Keratinocyte (primary cell): ENCODE measurements at regions not wholly inside any gene's neighbourhood (a gene's known extent, or its start where the extent isn't known, plus 50 kb on each side); places are given as distances from the start of the nearest gene placed in this dataset.

ENCODE experiments used
- DNase-seq: peaks from one replicate; pipeline ENCODE4 v3.0.0-alpha.2; 2011; ENCODE audit warnings: low read depth, missing footprints, low spot score
- FAIRE-seq: peaks from 2 replicates; lab custom pipeline; 2011; peaks lifted over from hg19 to GRCh38; lab: Jason Lieb, UNC
- H2AFZ ChIP-seq: 2 replicates; pipeline ENCODE4 v1.6.0; 2012; ENCODE audit warnings: low read length, control low read depth, inconsistent platforms; ENCODE audit not compliant: control insufficient read depth
- H3K27ac ChIP-seq: 2 replicates; pipeline ENCODE4 v1.5.1; 2011; ENCODE audit warnings: low read length; ENCODE audit not compliant: control insufficient read depth, insufficient read depth
- H3K27me3 ChIP-seq: 3 replicates; pipeline ENCODE4 v1.6.0; 2011; ENCODE audit warnings: low read length; ENCODE audit not compliant: control insufficient read depth, insufficient read depth; ENCODE audit errors: extremely low read depth
- H3K36me3 ChIP-seq, 2 experiments: 2 replicates in 1 of 2; 3 replicates in 1 of 2; pipeline ENCODE4 v1.5.1; 2011; ENCODE audit warnings: low read length in 2 of 2, mild to moderate bottlenecking in 1 of 2; ENCODE audit not compliant: control insufficient read depth in 2 of 2, insufficient read depth in 2 of 2; ENCODE audit errors: extremely low read depth in 1 of 2
- H3K4me1 ChIP-seq: 3 replicates; pipeline ENCODE4 v1.5.1; 2011; ENCODE audit warnings: low read length; ENCODE audit not compliant: control insufficient read depth, insufficient read depth; ENCODE audit errors: extremely low read depth
- H3K4me2 ChIP-seq: 3 replicates; pipeline ENCODE4 v1.6.0; 2011; ENCODE audit warnings: low read depth, low read length; ENCODE audit not compliant: control insufficient read depth, insufficient read depth; ENCODE audit errors: extremely low read depth
- H3K4me3 ChIP-seq, 3 experiments: fragments of 200-600 bp in 1 of 3; sonication (generic) in 1 of 3; 2 replicates in 2 of 3; 3 replicates in 1 of 3; pipeline ENCODE4 v1.5.1; 2011 to 2016; ENCODE audit warnings: low read length in 3 of 3, mild to moderate bottlenecking in 3 of 3, control low read depth in 2 of 3, inconsistent platforms in 1 of 3, low read depth in 1 of 3, mixed read lengths in 1 of 3, mixed run types in 1 of 3, moderate library complexity in 1 of 3; ENCODE audit not compliant: control insufficient read depth in 2 of 3, insufficient read depth in 2 of 3; ENCODE audit errors: extremely low read depth in 1 of 3
- H3K79me2 ChIP-seq: 2 replicates; pipeline ENCODE4 v1.6.0; 2012; ENCODE audit warnings: low read length; ENCODE audit not compliant: control insufficient read depth, insufficient read depth
- H3K9ac ChIP-seq: 3 replicates; pipeline ENCODE4 v1.6.0; 2011; ENCODE audit warnings: low read length; ENCODE audit not compliant: control insufficient read depth, insufficient read depth; ENCODE audit errors: extremely low read depth
- H3K9me1 ChIP-seq: 3 replicates; pipeline ENCODE4 v1.6.0; 2011; ENCODE audit warnings: low read length; ENCODE audit not compliant: control insufficient read depth, insufficient read depth; ENCODE audit errors: extremely low read depth
- H3K9me3 ChIP-seq: 2 replicates; pipeline ENCODE4 v1.5.1; 2012; ENCODE audit warnings: low read depth, low read length; ENCODE audit not compliant: control insufficient read depth
- H4K20me1 ChIP-seq: 3 replicates; pipeline ENCODE4 v1.6.0; 2011; ENCODE audit warnings: low read length; ENCODE audit not compliant: control insufficient read depth, insufficient read depth; ENCODE audit errors: extremely low read depth
- EZH2 ChIP-seq: IDR thresholded peaks from one replicate; pipeline ENCODE4 v1.6.1; 2012; ENCODE audit warnings: inconsistent platforms, mild to moderate bottlenecking, low read length, moderate library complexity
- dilution Hi-C: fragments of 300-500 bp; cut with MboI; formaldehyde crosslinking; loops from one replicate; pipeline ENCODE4 v1.7.0; 2020; ENCODE audit warnings: low sequenced_read_pairs; ENCODE audit not compliant: extremely low pct_ligation_motif_present
- TF ChIP-seq, protein P1 (sequence below), 3 experiments: IDR thresholded peaks in 1 of 3; conservative IDR thresholded peaks in 1 of 3; optimal IDR thresholded peaks in 1 of 3; 2 replicates in 2 of 3; 3 replicates in 1 of 3; pipeline versions ENCODE3 to v1.5.1; 2011; ENCODE audit warnings: low read length in 3 of 3, mild to moderate bottlenecking in 3 of 3, moderate library complexity in 2 of 3, control low read depth in 1 of 3, inconsistent platforms in 1 of 3; ENCODE audit not compliant: insufficient read depth in 2 of 3; ENCODE audit errors: extremely low read depth in 1 of 3

GRCh38 chr4:151613290-151613689 lies 147.5 kb downstream of the GATB start:
- FAIRE-seq = no peak

DNA sequence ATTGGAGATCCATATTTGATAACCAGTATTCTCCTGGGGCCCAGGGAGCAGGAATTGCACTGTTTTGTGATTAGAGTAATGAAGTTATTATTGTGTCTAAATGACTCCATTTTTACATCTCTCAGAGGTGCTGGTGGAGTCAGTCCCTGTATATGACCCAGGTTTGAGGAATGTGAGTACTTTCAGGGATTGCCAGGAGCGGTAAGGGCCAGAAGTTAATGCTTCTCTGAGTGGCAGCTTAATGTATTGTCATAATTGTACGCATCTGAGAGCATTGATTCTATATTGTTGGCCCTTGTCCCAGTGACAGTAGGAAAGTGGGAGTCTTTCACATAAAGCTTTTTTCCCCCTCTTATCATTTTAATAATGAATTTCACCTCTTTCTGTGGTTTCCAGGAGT lies 146.2 kb downstream of the GATB start:
- H3K79me2 ChIP-seq = no peaks in the 10 kb centered on the region
- H3K27me3 ChIP-seq = no peaks in the 10 kb centered on the region
- no peaks in the 10 kb centered on the region for H4K20me1 ChIP-seq
- H3K4me2 ChIP-seq = no peak overlapping the region
- DNase-seq = no peak
- FAIRE-seq = no peak
- H3K4me3 ChIP-seq = no peak overlapping the region
- no peak overlapping the region for H3K27ac ChIP-seq
- H3K9me1 ChIP-seq = no peaks in the 10 kb centered on the region
- no peak overlapping the region for H3K9ac ChIP-seq
- no peaks in the 10 kb centered on the region for H3K4me1 ChIP-seq
- TF ChIP-seq EZH2 = no peak
- TF ChIP-seq, protein P1, sequence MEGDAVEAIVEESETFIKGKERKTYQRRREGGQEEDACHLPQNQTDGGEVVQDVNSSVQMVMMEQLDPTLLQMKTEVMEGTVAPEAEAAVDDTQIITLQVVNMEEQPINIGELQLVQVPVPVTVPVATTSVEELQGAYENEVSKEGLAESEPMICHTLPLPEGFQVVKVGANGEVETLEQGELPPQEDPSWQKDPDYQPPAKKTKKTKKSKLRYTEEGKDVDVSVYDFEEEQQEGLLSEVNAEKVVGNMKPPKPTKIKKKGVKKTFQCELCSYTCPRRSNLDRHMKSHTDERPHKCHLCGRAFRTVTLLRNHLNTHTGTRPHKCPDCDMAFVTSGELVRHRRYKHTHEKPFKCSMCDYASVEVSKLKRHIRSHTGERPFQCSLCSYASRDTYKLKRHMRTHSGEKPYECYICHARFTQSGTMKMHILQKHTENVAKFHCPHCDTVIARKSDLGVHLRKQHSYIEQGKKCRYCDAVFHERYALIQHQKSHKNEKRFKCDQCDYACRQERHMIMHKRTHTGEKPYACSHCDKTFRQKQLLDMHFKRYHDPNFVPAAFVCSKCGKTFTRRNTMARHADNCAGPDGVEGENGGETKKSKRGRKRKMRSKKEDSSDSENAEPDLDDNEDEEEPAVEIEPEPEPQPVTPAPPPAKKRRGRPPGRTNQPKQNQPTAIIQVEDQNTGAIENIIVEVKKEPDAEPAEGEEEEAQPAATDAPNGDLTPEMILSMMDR (optimal IDR thresholded peaks at IDR 0.05 in 1 of 3, IDR thresholded peaks at IDR 0.05 in 1 of 3, conservative IDR thresholded peaks at IDR 0.05 in 1 of 3; ENCODE audit: extremely low read depth in 1 of 3, insufficient read depth in 2 of 3, low read length in 3 of 3) = no peak
- dilution Hi-C loops = no loop called here
- H2AFZ ChIP-seq = no peak overlapping the region
- H3K36me3 ChIP-seq = no peaks in the 10 kb centered on the region
- no peaks in the 10 kb centered on the region for H3K9me3 ChIP-seq

More at GRCh38 chr4:151613290-151613689, 147.5 kb downstream of the GATB start:
- no peak overlapping the region for H3K27ac ChIP-seq
- no peaks in the 10 kb centered on the region for H3K79me2 ChIP-seq
- no peak overlapping the region for H3K4me2 ChIP-seq
- no peaks in the 10 kb centered on the region for H3K36me3 ChIP-seq
- no peak for DNase-seq
- no peaks in the 10 kb centered on the region for H3K27me3 ChIP-seq
- dilution Hi-C loops = no loop called here
- no peaks in the 10 kb centered on the region for H3K4me1 ChIP-seq
- H3K9me1 ChIP-seq = no peaks in the 10 kb centered on the region
- H3K9ac ChIP-seq = no peak overlapping the region
- no peak overlapping the region for H3K4me3 ChIP-seq
- no peaks in the 10 kb centered on the region for H4K20me1 ChIP-seq
- no peaks in the 10 kb centered on the region for H3K9me3 ChIP-seq
- H2AFZ ChIP-seq = no peak overlapping the region
- no peak for TF ChIP-seq EZH2
- TF ChIP-seq, protein P1 (optimal IDR thresholded peaks at IDR 0.05 in 1 of 3, IDR thresholded peaks at IDR 0.05 in 1 of 3, conservative IDR thresholded peaks at IDR 0.05 in 1 of 3; ENCODE audit: extremely low read depth in 1 of 3, insufficient read depth in 2 of 3, low read length in 3 of 3) = no peak
